ENCODE measurements at regions not wholly inside any gene's neighbourhood (a gene's known extent, or its start where the extent isn't known, plus 50 kb on each side); places are given as distances from the start of the nearest gene placed in this dataset.
"Not testable (repeated sequence)": the region's sequence is repeated elsewhere in the genome, so short reads cannot be mapped to it uniquely, and the experiment has no call there.

DNA sequence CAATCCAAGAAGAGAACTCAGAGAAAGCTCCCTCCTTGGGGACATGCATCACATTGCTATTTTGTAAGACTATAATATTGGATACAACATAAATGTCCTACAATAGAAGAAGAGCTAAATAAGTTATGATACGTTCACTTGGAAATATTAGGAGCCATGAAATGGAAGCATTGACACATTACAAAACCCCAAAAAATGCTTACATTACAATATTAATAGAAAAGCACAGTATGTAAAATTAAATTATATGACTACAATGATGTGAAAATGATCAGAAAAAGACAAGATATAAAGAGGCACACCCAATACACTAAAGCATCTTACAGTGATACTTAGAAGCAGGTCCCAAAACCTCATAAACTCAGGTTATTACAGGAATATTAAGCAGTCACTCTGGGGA lies 694.1 kb downstream of the TOX3 start:
- no peak for DNase-seq (ENCODE audit: low read depth)

- DNase-seq (ENCODE audit: low read depth) = no peak
Observed at GRCh38 chr16:51851111-51851510, 695.8 kb downstream of the TOX3 start.

GRCh38 chr16:51849715-51850114 lies 697.2 kb downstream of the TOX3 start:
- DNase-seq (ENCODE audit: low read depth) = no peak

- DNase-seq (ENCODE audit: low read depth) = no peak
Observed at GRCh38 chr16:51845586-51846305, 694.7 kb upstream of the SALL1 start.

- no peak for DNase-seq (ENCODE audit: low read depth)
Observed at GRCh38 chr16:51839727-51840462, 688.8 kb upstream of the SALL1 start.

GRCh38 chr16:51834794-51835193 lies 683.7 kb upstream of the SALL1 start:
- no peak for DNase-seq (ENCODE audit: low read depth)

- DNase-seq (ENCODE audit: low read depth) = no peak
Observed at GRCh38 chr16:51834133-51834532, 683.1 kb upstream of the SALL1 start.

DNA sequence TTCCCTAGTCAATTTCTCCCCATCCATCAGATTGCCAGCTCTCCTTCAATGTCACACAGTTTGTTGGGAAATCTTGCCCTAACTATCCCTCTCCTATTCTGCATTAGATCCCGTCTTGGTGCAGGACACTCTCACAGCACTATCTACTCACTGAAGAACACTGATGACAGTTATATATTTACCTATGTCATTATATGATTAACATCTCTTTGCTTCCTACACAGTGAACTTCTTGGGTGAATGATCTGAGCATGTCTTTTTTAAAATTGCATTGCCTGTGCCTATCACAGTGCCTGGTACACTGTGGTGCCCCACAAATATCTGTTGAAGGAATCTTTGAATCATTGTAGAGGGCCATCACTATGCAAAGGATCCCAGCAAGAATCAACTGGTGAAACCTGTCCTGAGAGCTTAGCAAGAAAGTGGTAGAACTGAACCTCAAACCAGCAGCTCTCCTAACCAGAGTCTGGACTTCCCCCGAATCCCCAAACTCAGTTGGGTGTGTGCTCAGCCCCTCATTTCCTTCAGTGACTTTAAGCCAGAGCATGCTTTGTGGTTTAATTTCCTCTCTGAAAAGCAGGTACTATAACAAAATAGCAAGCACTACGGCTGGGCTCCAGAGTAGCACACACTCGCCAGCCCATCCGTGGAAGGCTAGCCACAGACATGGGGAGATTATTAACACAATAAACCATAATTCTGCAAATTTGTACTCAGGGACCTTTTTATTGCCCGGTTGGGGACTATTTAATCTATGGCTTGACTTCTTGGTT lies 680.7 kb upstream of the SALL1 start:
- no peak for DNase-seq (ENCODE audit: low read depth)

GRCh38 chr16:51831034-51831433 lies 680.0 kb upstream of the SALL1 start:
- DNase-seq (ENCODE audit: low read depth) = not testable (repeated sequence)

DNA sequence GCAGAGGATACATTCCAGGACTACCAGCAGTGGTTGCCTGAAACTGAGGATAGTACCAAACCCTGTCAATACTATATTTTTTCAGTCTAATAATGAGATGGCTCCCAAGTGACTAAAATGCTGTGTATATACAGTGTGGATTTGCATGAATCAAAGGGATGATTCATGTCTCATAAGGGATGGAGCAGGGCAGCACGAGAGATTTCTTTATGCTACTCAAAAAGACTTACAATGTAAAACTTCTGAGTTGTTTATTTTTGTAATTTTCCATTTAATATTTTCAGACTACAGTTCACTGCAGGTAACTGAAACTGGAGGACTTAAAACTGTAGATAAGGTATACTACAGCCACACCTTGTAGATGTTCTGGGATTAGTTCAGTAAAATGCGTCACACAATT lies 674.7 kb upstream of the SALL1 start:
- no peak for DNase-seq (ENCODE audit: low read depth)

GRCh38 chr16:51822471-51822870 lies 671.4 kb upstream of the SALL1 start:
- no peak for DNase-seq (ENCODE audit: low read depth)

GRCh38 chr16:51821527-51821926 lies 670.5 kb upstream of the SALL1 start:
- DNase-seq (ENCODE audit: low read depth) = no peak

GRCh38 chr16:51820176-51820575 lies 669.1 kb upstream of the SALL1 start:
- no peak for DNase-seq (ENCODE audit: low read depth)

- no peak for DNase-seq (ENCODE audit: low read depth)
Observed at GRCh38 chr16:51818342-51818944, 667.4 kb upstream of the SALL1 start.

GRCh38 chr16:51816929-51817328 lies 665.9 kb upstream of the SALL1 start:
- no peak for DNase-seq (ENCODE audit: low read depth)

GRCh38 chr16:51815523-51815922 lies 664.5 kb upstream of the SALL1 start:
- DNase-seq (ENCODE audit: low read depth) = no peak

DNA sequence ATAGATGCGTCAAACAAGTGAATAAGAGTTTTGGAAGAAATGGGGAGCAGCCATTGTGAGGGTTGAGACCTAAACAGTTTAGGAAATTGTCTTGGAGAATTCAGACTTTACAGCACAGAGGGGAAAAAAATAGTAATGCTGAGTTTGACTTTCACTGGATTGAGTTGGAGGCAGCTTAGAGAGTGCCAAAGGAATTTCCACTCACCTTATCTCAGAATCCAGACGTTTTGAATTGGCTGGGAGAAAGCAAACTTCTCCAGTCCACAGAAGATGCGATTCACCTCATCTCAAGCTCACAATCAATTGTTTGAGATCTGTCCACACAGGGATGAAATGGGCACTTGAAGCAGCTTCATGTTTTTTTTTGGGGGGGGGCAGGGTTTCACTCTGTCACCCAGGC lies 663.5 kb upstream of the SALL1 start:
- DNase-seq (ENCODE audit: low read depth) = no peak

- no peak for DNase-seq (ENCODE audit: low read depth)
Observed at GRCh38 chr16:51813609-51814008, 662.5 kb upstream of the SALL1 start.

- no peak for DNase-seq (ENCODE audit: low read depth)
Observed at GRCh38 chr16:51812945-51813344, 661.9 kb upstream of the SALL1 start.

DNA sequence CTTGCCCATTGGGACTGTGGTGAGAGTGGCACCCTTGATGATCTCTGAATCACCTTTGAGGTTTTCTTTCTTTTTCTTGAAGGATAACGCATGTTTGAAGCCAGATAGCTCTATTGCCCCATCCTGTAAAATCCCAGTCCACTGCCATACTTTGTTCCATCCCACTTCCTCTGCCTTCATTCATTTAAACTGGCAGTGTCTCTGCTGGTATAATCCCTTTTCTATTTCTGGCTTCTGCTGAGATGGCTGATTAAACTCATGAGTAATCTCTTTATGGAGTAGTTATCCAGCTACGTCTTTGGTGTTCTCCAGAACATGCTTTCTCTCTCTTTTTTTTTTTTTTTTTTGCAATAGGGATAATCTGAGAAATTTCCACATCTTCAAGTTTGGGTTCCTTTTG lies 656.5 kb upstream of the SALL1 start:
- no peak for DNase-seq (ENCODE audit: low read depth)

- no peak for DNase-seq (ENCODE audit: low read depth)
Observed at GRCh38 chr16:51801635-51802034, 650.6 kb upstream of the SALL1 start.

GRCh38 chr16:51797669-51798259 lies 646.7 kb upstream of the SALL1 start:
- no peak for DNase-seq (ENCODE audit: low read depth)

Data from stimulated activated CD8-positive, alpha-beta memory T cell treated with anti-CD3 and anti-CD28 coated beads, Interleukin-12 subunit alpha, Interleukin-12 subunit beta, amount 100 ng/mL, for 1 hour (primary cell).